HG02884 (cell line): ENCODE measurements at regions not wholly inside any gene's neighbourhood (a gene's known extent, or its start where the extent isn't known, plus 50 kb on each side); places are given as distances from the start of the nearest gene placed in this dataset.

Source experiments
- ATAC-seq: cut with Tn5 transposase; IDR thresholded peaks from one replicate; pipeline ENCODE4 v1.9.1; 2021; ENCODE audit warnings: mild to moderate bottlenecking, moderate library complexity; ENCODE audit not compliant: unreplicated experiment

DNA sequence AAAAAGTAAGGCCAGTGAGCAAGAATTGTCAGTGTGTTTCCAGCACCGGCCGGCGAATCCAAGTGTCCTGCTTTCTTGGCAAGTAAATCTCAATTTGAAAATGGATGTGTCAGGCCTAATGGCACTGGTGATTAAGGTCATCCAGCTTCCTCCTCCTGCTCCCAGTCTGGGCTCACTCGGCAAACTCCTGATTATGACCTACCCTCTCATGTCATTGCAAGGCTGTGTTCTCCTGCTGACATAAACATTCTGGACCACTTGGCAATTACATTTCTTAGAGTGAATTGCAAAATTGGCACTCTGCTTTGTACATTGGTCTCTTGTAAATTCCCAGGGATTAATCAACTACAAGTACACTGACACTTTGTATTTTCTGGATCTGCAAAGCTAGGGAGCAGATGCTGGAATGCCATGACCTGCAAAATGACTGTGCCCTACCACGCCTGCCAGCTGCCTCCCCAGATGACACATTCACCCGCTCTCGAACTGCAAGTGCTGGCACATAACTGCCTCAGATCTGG lies 473.8 kb downstream of the KIF20B start:
- ATAC-seq, result no peak

DNA sequence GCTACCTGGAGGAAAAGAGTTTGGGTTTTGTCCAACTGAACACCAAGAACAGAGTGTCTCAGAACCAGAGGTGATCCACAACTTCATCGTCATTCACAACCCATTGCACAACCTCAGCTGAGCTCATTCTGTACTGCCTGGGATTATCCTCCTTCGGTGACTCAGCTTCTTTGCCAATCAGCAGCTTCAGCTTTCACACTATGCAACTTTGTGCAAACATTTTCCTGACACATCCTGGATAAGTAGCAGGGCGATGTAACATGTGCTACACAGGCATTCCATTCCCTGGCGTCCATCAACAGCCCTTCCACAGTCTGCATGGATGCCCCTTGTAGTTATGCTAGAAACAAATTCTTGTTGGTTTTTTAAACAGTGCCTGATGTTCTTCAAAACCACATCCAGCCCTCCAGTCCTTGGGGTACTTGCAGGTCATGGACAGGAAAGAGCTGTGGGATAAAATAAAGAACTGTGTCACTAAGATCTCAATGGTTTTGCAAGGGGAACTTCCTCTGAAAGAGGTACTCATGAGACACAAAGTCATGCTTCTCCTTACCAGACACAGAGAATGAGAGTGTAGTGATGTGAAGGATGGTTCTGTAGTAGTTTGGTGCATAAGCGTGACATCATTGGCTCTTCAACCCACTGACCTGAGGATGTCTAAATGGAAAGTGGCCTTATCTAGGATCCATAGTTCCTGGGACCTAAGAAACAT lies 478.5 kb downstream of the KIF20B start:
- ATAC-seq, result no peak

GRCh38 chr10:90180886-90181691 lies 479.7 kb downstream of the KIF20B start:
- ATAC-seq, result no peak

- no peak for ATAC-seq
Measured at GRCh38 chr10:90192825-90193224, 491.4 kb downstream of the KIF20B start.

DNA sequence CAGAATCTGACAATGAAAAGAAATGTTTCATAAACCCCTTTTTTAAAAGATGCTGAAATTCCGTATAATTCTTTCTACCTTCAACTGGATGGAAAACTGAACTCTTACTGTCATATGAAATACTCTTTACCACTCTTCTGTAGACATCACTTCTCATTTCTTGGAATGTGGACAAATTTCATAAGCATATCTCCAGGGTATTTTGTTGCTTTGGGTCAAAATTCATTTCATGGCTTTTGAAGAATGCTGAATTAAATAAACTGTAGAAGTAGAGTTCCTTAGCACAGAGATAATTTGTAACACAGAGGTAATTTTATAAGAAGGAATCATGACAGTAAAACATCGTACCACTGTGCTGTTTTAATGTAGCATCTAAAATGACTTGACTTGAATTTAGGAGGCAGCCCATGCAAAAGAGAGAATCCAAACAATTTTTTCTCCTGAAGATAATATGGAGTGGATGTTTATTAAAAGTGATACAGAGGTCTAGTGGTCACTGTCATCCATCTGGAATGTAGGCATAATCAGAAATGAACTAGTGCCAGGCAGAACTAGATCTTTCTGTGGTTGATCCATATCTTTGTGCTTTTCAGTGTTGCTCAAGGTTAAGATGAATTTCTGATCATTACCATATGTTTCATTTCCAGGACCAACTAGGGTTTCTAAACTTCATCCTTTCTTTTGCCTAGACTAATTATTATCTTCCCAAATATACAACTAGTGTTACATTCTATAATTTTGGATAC lies 492.0 kb downstream of the KIF20B start:
- no peak for ATAC-seq

DNA sequence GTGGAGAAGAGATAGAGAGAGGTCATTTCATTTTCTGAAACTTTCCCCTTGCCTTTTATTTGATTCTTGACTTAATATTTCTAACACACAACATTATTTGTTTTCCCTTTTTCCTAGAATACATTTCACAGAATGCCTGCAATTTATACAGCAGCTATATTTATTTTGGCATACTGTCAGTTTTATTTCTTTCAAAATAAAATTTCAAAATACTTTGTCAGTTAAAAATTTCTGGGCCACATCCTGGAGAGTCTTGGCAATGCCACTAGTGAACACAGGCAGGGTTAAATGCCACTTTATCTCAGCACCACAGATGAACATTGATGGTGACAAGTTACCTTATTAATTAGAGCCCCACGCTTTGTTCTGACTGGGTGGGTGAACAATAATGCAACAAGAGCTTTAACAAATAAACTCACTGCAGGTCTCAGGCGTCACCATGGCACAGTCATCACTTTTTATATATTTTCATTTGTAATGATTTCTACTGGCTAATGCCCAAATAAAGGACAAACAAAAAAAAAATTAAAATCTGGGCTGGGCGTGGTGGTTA lies 494.0 kb downstream of the KIF20B start:
- no peak for ATAC-seq

DNA sequence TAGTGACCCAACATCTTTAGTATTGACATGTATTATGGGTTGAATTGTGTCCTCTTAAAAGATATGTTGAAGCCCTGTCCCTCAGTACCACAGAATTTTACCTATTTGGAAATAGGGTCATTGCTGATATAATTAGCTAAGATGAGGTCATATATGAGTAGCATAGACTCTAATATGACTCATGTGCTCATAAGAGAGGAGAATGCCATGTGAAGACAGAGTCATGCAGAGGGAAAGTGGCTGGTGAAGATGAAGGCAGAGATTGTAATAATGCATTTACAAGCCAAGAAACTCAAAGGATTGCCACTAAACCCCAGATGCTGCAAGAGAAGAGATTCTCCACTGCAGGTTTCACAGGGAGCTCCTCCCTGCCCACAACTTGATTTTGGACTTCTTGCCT lies 496.4 kb downstream of the KIF20B start:
- no peak for ATAC-seq

- no peak for ATAC-seq
Measured at GRCh38 chr10:90199093-90199492, 497.7 kb downstream of the KIF20B start.

GRCh38 chr10:90199513-90199912 lies 498.1 kb downstream of the KIF20B start:
- ATAC-seq, result no peak

DNA sequence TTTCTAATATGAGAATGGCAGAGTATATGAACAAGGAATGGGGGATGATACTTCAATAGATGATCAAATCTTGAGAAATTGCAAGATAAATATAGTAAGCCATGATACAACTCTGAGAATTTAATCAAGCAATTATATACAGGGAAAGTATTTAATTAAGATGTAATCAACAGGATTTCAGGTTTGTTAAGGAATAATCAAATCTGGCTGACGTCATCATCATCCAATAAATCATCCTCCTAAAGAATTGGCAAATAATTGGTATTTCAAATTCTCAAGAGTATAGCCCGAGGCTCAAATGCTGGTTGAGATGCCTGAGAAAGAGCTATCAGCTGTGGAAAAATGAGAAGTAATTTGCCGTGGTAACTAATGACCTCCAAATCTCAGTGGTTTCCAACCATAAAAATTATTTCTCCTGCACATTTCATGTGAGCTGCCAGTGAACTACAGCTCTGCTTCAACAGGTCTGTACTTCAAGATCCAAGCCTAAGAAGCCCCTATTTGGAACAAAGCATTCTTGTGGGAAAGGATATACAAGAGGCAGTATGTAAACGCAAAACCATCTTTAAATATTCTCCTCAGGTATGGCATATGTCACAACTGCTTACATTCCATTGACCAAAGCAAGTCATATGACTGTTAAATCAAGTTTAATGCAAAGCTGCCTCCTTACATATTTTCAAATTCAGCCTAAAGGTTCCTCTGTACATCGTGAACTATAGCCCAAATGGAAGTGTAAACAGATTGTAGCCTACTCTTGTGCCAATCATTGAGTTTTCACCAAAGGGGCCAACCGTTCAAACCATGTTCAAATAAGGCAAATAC lies 503.0 kb downstream of the KIF20B start:
- ATAC-seq, result no peak

DNA sequence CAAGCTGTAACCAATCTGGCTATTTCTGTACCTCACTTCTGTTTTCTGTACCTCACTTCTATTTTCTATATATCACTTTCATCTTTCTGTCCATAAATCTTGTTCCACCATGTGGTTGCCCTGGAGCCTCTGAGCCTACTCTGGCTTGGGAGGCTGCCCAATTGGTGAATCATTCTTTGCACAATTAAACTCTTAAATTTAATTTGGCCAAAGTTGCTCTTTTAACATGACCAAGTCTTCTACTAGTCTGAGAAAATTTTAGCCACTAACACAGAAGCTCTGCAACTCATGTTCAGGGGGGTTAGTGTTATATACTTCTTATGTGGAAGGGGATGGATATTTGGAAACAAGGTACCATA lies 503.5 kb downstream of the KIF20B start:
- ATAC-seq, result no peak

DNA sequence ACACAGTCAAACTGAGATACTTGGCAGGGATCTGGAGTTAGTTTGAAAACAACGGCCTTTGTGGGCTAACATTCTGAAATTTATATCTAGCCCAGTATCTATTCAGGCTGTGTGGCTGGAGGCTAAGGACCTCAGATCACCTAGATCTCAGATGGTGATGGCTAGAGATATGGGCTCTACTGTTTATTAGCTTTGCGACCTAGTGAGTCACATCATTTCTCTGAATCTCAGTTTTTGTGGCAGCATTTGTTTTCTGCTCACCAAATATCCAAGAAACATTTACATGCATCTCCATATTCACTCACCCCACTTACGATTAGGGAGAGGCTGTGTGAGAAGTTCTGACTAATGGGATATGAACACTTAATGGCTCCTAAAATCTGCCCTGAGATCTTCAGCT lies 503.9 kb downstream of the KIF20B start:
- ATAC-seq, result no peak

DNA sequence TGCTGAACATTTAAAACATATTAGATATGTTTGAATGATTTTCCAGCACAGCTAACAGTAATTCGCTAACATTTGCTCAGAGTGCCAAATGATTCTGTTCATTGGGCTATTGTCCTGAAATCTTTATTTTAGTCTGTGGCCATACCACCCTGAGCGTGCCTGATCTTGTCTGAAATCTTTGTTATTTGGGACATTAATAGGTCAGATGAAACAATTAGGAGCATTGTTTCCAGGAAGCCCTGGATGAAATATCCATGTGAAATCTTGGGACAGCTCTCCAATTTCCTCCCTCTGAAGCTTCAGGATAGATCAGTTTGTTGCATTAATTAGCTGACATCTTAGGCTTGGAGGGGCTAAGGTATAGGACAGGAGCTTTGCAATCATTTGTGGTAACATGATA lies 512.0 kb downstream of the KIF20B start:
- ATAC-seq, result no peak

DNA sequence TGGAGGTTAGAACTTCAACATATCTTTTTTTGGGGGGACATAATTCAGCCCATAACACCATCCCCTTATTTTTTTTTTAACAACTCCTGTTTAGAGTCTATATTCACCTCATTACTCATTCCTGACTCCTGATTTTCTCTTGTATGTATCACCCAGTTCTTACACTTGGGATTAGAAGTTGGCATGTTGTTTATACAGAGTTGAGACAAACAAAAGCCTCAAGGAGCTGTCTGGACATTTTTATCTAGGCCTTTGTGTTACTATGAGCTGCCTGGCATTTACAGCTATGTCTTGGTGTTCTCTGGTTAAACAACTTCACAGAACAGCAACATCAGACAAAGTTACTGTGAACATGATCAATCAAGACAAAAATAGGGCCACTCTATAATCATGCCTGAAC lies 517.5 kb downstream of the KIF20B start:
- ATAC-seq, result no peak

DNA sequence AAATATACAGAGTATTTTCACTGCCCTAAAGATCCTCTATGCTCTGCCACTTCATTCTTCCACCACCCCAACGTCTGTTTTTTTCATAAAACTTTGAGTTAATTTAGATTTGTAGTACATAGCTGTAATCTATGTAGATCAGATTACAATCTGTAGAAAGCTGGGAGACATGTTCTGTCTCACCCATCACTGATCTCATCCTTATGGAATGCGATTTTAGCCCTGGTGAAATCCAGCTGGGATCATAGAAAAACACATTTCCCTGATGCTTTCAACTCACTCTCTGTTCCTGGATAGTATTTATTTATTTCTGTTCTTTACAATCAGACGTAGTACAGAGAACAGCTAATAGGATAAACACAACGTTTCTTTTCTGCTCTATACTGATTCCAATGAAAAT lies 521.0 kb downstream of the KIF20B start:
- no peak for ATAC-seq

DNA sequence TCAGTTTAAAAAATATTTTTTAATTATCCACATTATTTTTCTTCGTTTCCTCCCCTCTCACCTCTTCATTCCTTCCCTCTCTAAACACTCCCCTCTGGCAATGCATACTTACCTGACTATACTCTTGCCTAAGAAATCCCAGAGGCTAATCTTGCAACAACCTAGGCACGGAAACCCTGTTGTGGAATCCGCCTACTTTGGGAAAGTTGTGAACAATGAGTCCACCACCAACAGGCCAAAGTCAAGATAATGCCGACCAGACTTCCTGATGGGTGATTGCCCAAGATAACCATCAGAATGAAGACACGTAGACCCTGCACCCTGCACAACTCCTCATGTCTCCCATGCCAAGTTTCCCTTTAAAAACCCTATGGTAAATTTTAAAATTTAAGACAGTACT lies 521.5 kb downstream of the KIF20B start:
- no peak for ATAC-seq

DNA sequence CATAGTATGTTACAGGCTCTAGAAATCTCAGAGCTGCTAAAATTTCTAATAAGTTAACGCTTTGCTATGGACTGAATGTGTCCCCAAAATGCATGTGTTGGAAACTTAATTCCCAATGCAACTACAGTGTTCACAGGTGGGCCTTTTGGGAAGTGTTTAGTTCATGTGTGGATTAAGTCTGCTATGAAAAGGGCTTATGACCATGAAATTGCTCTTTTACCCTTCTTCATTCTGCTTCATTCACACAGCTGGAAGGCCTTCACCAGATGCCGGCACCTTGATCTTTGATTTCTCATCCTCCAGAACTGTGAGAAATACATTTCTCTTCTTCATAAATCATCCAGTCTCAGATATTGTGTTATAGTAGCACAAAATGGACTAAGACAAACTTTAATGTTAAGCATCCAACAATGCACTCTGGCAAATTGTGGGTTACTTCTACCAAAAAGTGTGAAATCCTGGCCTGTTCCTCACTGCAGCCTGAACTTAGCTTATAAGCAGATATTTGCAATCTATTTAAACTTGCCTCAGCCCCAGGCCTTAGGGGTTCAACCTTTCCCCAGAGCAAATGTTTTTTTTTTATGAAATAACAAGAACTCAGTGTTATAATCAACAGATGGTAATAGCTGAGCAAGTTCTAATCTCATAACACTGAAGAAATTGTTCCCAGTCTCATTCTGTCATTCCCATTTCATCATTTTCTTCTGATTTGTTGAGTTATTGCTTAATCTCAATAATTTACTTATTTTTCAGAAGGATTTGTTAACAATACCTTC lies 523.6 kb downstream of the KIF20B start:
- ATAC-seq, result no peak

- ATAC-seq, result no peak
Measured at GRCh38 chr10:90226517-90226916, 525.1 kb downstream of the KIF20B start.

DNA sequence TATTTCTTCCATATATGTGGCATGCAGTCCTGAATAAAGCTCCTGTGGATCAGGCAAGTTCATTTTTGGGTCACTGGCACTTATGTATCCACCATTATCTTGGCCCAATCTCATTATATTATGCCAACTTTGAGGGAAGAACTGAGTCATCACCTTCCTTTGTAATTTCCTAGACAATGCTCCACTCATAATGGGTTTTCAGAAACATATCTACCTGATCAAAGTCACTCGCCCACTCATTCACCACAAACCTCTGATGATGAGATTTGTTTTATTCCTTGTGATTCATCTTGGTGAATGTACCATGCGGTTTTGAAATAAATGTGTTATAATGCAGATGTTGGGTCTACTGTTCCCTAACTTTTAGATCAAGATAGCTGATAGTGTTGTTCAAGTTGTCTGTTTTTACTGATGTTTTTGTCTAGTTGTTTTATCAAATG lies 525.8 kb downstream of the KIF20B start:
- ATAC-seq, result no peak

- ATAC-seq, result no peak
Measured at GRCh38 chr10:90227786-90228185, 526.4 kb downstream of the KIF20B start.
